ENCODE measurements at regions not wholly inside any gene's neighbourhood (a gene's known extent, or its start where the extent isn't known, plus 50 kb on each side); places are given as distances from the start of the nearest gene placed in this dataset.

- Histone ChIP-seq H3K9me3 (ENCODE audit: control insufficient read depth in 4 of 4, insufficient read depth in 3 of 4, low read length in 3 of 4) (peaks cover 0 to 3% (median 0%) of the 10 kb centered on the region in 4 donors), H3K27me3 (ENCODE audit: control insufficient read depth in 3 of 3, insufficient read depth in 3 of 3, low read length in 2 of 3) (peaks cover 0 to 3% (median 0%) of the 10 kb centered on the region in 3 donors), H3K27ac (ENCODE audit: low read depth in 1 of 2, low read length in 1 of 2) (no peak overlapping the region), H3K4me1 (ENCODE audit: control insufficient read depth in 5 of 5, insufficient read depth in 5 of 5, low read length in 5 of 5) (peaks cover 0 to 3% (median 0%) of the 10 kb centered on the region in 5 donors), H3K4me3 (no peak overlapping the region), H3K36me3 (ENCODE audit: control insufficient read depth in 4 of 4, insufficient read depth in 4 of 4, low read length in 4 of 4) (no peaks in the 10 kb centered on the region), H3K9ac (ENCODE audit: insufficient read depth in 1 of 2, low read length in 2 of 2) (no peak overlapping the region)
- 59 to 74% methylated on average over 5 of the region's 5 CpGs for WGBS, 2 donors
- DNase-seq = no peak
- no peak for ATAC-seq (ENCODE audit: insufficient read depth, low FRiP score)
- TF ChIP-seq CTCF (IDR thresholded peaks at IDR 0.05; ENCODE audit: control extremely low read depth, extremely low read depth) = no peak
These were observed 98.6 kb upstream of the RPL38 start for GRCh38 chr17:74104921-74105320.

- Histone ChIP-seq H3K4me3 (no peak overlapping the region), H3K27me3 (ENCODE audit: control insufficient read depth in 3 of 3, insufficient read depth in 3 of 3, low read length in 2 of 3) (peaks cover 0 to 3% (median 2%) of the 10 kb centered on the region in 3 donors), H3K36me3 (ENCODE audit: control insufficient read depth in 4 of 4, insufficient read depth in 4 of 4, low read length in 4 of 4) (no peaks in the 10 kb centered on the region), H3K9ac (ENCODE audit: insufficient read depth in 1 of 2, low read length in 2 of 2) (no peak overlapping the region), H3K4me1 (ENCODE audit: control insufficient read depth in 5 of 5, insufficient read depth in 5 of 5, low read length in 5 of 5) (peaks cover 0 to 3% (median 0%) of the 10 kb centered on the region in 5 donors), H3K27ac (ENCODE audit: low read depth in 1 of 2, low read length in 1 of 2) (no peak overlapping the region), H3K9me3 (ENCODE audit: control insufficient read depth in 4 of 4, insufficient read depth in 3 of 4, low read length in 3 of 4) (no peaks in the 10 kb centered on the region)
- DNase-seq = no peak
- TF ChIP-seq CTCF (IDR thresholded peaks at IDR 0.05; ENCODE audit: control extremely low read depth, extremely low read depth) = no peak
- ATAC-seq (ENCODE audit: insufficient read depth, low FRiP score) = no peak
- 91 to 95% methylated on average over 15 of the region's 15 CpGs for WGBS, 2 donors
These were observed 96.4 kb upstream of the RPL38 start for GRCh38 chr17:74107107-74107506.

- H3K36me3 ChIP-seq (ENCODE audit: control insufficient read depth in 4 of 4, insufficient read depth in 4 of 4, low read length in 4 of 4) = no peaks in the 10 kb centered on the region
- WGBS, 2 donors = 66 to 68% methylated on average over 12 of the region's 12 CpGs
- DNase-seq = no peak
- H3K27ac ChIP-seq (ENCODE audit: low read depth in 1 of 2, low read length in 1 of 2) = no peak overlapping the region
- H3K9ac ChIP-seq (ENCODE audit: insufficient read depth in 1 of 2, low read length in 2 of 2) = no peak overlapping the region
- no peak overlapping the region for H3K4me3 ChIP-seq
- peaks cover 0 to 3% (median 2%) of the 10 kb centered on the region in 3 donors for H3K27me3 ChIP-seq (ENCODE audit: control insufficient read depth in 3 of 3, insufficient read depth in 3 of 3, low read length in 2 of 3)
- TF ChIP-seq CTCF (IDR thresholded peaks at IDR 0.05; ENCODE audit: control extremely low read depth, extremely low read depth) = no peak
- no peak for ATAC-seq (ENCODE audit: insufficient read depth, low FRiP score)
- peaks cover 0 to 3% (median 0%) of the 10 kb centered on the region in 5 donors for H3K4me1 ChIP-seq (ENCODE audit: control insufficient read depth in 5 of 5, insufficient read depth in 5 of 5, low read length in 5 of 5)
- no peaks in the 10 kb centered on the region for H3K9me3 ChIP-seq (ENCODE audit: control insufficient read depth in 4 of 4, insufficient read depth in 3 of 4, low read length in 3 of 4)
These were observed 95.3 kb upstream of the RPL38 start for GRCh38 chr17:74108126-74108705.

GRCh38 chr17:74110467-74110866, 93.0 kb upstream of the RPL38 start:
- ATAC-seq (ENCODE audit: insufficient read depth, low FRiP score) (no peak), DNase-seq (peak; percentile 24 to 65 (median 60))
- H3K27ac ChIP-seq (ENCODE audit: low read depth in 1 of 2, low read length in 1 of 2) = no peak overlapping the region
- no peaks in the 10 kb centered on the region for H3K9me3 ChIP-seq (ENCODE audit: control insufficient read depth in 4 of 4, insufficient read depth in 3 of 4, low read length in 3 of 4)
- TF ChIP-seq CTCF (IDR thresholded peaks at IDR 0.05; ENCODE audit: control extremely low read depth, extremely low read depth) = no peak
- no peak overlapping the region for H3K4me3 ChIP-seq
- H3K36me3 ChIP-seq (ENCODE audit: control insufficient read depth in 4 of 4, insufficient read depth in 4 of 4, low read length in 4 of 4) = no peaks in the 10 kb centered on the region
- H3K4me1 ChIP-seq (ENCODE audit: control insufficient read depth in 5 of 5, insufficient read depth in 5 of 5, low read length in 5 of 5) = peaks cover 0 to 3% (median 0%) of the 10 kb centered on the region in 5 donors
- WGBS, 2 donors = 30 to 61% methylated on average over 10 of the region's 10 CpGs
- H3K9ac ChIP-seq (ENCODE audit: insufficient read depth in 1 of 2, low read length in 2 of 2) = no peak overlapping the region
- peaks cover 5 to 11% (median 6%) of the 10 kb centered on the region in 3 donors for H3K27me3 ChIP-seq (ENCODE audit: control insufficient read depth in 3 of 3, insufficient read depth in 3 of 3, low read length in 2 of 3)

Measured in lung (tissue), 11 donors.